ENCODE measurements at regions not wholly inside any gene's neighbourhood (a gene's known extent, or its start where the extent isn't known, plus 50 kb on each side); places are given as distances from the start of the nearest gene placed in this dataset.

GRCh38 chr2:104289651-104290565, 564.0 kb upstream of the POU3F3 start:
- WGBS = 86% methylated on average over 8 of the region's 8 CpGs
- peaks cover 14% of the 10 kb centered on the region for H3K4me1 ChIP-seq (ENCODE audit: insufficient read depth, low read length)
- no peak overlapping the region for H3K4me3 ChIP-seq (ENCODE audit: low read length)
- H3K9ac ChIP-seq (ENCODE audit: low read depth, low read length) = no peak overlapping the region
- no peak overlapping the region for H3K27ac ChIP-seq (ENCODE audit: low read depth, low read length)
- H3K36me3 ChIP-seq (ENCODE audit: insufficient read depth, low read length) = no peaks in the 10 kb centered on the region
- no peaks in the 10 kb centered on the region for H3K27me3 ChIP-seq (ENCODE audit: insufficient read depth, low read length)
- no peaks in the 10 kb centered on the region for H3K9me3 ChIP-seq (ENCODE audit: insufficient read depth, low read depth, low read length)

GRCh38 chr2:104290566-104290891, 563.4 kb upstream of the POU3F3 start:
- no peak overlapping the region for H3K9ac ChIP-seq (ENCODE audit: low read depth, low read length)
- 100% methylated on average over 1 of the region's 3 CpGs for WGBS

GRCh38 chr2:104312684-104313083, 541.2 kb upstream of the POU3F3 start:
- Histone ChIP-seq H3K4me1 (ENCODE audit: insufficient read depth, low read length) (no peaks in the 10 kb centered on the region), H3K4me3 (ENCODE audit: low read length) (no peak overlapping the region), H3K27ac (ENCODE audit: low read depth, low read length) (no peak overlapping the region), H3K9ac (ENCODE audit: low read depth, low read length) (no peak overlapping the region), H3K27me3 (ENCODE audit: insufficient read depth, low read length) (no peaks in the 10 kb centered on the region), H3K9me3 (ENCODE audit: insufficient read depth, low read depth, low read length) (no peaks in the 10 kb centered on the region), H3K36me3 (ENCODE audit: insufficient read depth, low read length) (no peaks in the 10 kb centered on the region)
- WGBS = 59% methylated on average over 4 of the region's 4 CpGs

More at GRCh38 chr2:104290566-104290891, 563.4 kb upstream of the POU3F3 start:
- Histone ChIP-seq H3K27me3 (ENCODE audit: insufficient read depth, low read length) (no peaks in the 10 kb centered on the region), H3K4me1 (ENCODE audit: insufficient read depth, low read length) (peaks cover 14% of the 10 kb centered on the region), H3K4me3 (ENCODE audit: low read length) (no peak overlapping the region), H3K9me3 (ENCODE audit: insufficient read depth, low read depth, low read length) (no peaks in the 10 kb centered on the region), H3K36me3 (ENCODE audit: insufficient read depth, low read length) (no peaks in the 10 kb centered on the region), H3K27ac (ENCODE audit: low read depth, low read length) (no peak overlapping the region)

GRCh38 chr2:104318001-104318665, 535.8 kb upstream of the POU3F3 start:
- H3K27me3 ChIP-seq (ENCODE audit: insufficient read depth, low read length) = no peaks in the 10 kb centered on the region
- WGBS = 92% methylated on average over 6 of the region's 6 CpGs

GRCh38 chr2:104321116-104321795, 532.7 kb upstream of the POU3F3 start:
- 0 out of 2 replicates have a peak, but pooled peaks cover 3% of the 10 kb centered on the region for H3K4me1 ChIP-seq (ENCODE audit: insufficient read depth, low read length)
- no peaks in the 10 kb centered on the region for H3K27me3 ChIP-seq (ENCODE audit: insufficient read depth, low read length)
- WGBS = 93% methylated on average over 8 of the region's 9 CpGs
- no peak overlapping the region for H3K27ac ChIP-seq (ENCODE audit: low read depth, low read length)
- H3K9ac ChIP-seq (ENCODE audit: low read depth, low read length) = no peak overlapping the region
- no peaks in the 10 kb centered on the region for H3K36me3 ChIP-seq (ENCODE audit: insufficient read depth, low read length)
- no peak overlapping the region for H3K4me3 ChIP-seq (ENCODE audit: low read length)
- H3K9me3 ChIP-seq (ENCODE audit: insufficient read depth, low read depth, low read length) = no peaks in the 10 kb centered on the region

More at GRCh38 chr2:104318001-104318665, 535.8 kb upstream of the POU3F3 start:
- H3K4me3 ChIP-seq (ENCODE audit: low read length) = no peak overlapping the region
- no peak overlapping the region for H3K9ac ChIP-seq (ENCODE audit: low read depth, low read length)
- H3K4me1 ChIP-seq (ENCODE audit: insufficient read depth, low read length) = 0 out of 2 replicates have a peak, but pooled peaks cover 3% of the 10 kb centered on the region
- H3K9me3 ChIP-seq (ENCODE audit: insufficient read depth, low read depth, low read length) = no peaks in the 10 kb centered on the region
- H3K27ac ChIP-seq (ENCODE audit: low read depth, low read length) = no peak overlapping the region
- H3K36me3 ChIP-seq (ENCODE audit: insufficient read depth, low read length) = no peaks in the 10 kb centered on the region

- Histone ChIP-seq H3K9me3 (ENCODE audit: insufficient read depth, low read depth, low read length) (no peaks in the 10 kb centered on the region), H3K9ac (ENCODE audit: low read depth, low read length) (no peak overlapping the region), H3K4me1 (ENCODE audit: insufficient read depth, low read length) (0 out of 2 replicates have a peak, but pooled peaks cover 3% of the 10 kb centered on the region), H3K27ac (ENCODE audit: low read depth, low read length) (no peak overlapping the region), H3K27me3 (ENCODE audit: insufficient read depth, low read length) (no peaks in the 10 kb centered on the region), H3K36me3 (ENCODE audit: insufficient read depth, low read length) (no peaks in the 10 kb centered on the region), H3K4me3 (ENCODE audit: low read length) (no peak overlapping the region)
- WGBS = 92% methylated on average over 8 of the region's 8 CpGs
Measured at GRCh38 chr2:104321796-104322349, 532.0 kb upstream of the POU3F3 start.

- WGBS = 74% methylated on average over 3 of the region's 3 CpGs
Measured at GRCh38 chr2:104332731-104333130, 521.2 kb upstream of the POU3F3 start.

GRCh38 chr2:104337869-104338268, 516.0 kb upstream of the POU3F3 start:
- Histone ChIP-seq H3K27me3 (ENCODE audit: insufficient read depth, low read length) (no peaks in the 10 kb centered on the region), H3K4me3 (ENCODE audit: low read length) (no peak overlapping the region), H3K4me1 (ENCODE audit: insufficient read depth, low read length) (peaks cover 3% of the 10 kb centered on the region; the same call in 1 of the 2 replicates), H3K36me3 (ENCODE audit: insufficient read depth, low read length) (no peaks in the 10 kb centered on the region), H3K9ac (ENCODE audit: low read depth, low read length) (no peak overlapping the region), H3K27ac (ENCODE audit: low read depth, low read length) (no peak overlapping the region), H3K9me3 (ENCODE audit: insufficient read depth, low read depth, low read length) (no peaks in the 10 kb centered on the region)
- 50% methylated on average over 2 of the region's 2 CpGs for WGBS

More at GRCh38 chr2:104332731-104333130, 521.2 kb upstream of the POU3F3 start:
- peaks cover 10% of the 10 kb centered on the region for H3K4me1 ChIP-seq (ENCODE audit: insufficient read depth, low read length)
- H3K36me3 ChIP-seq (ENCODE audit: insufficient read depth, low read length) = no peaks in the 10 kb centered on the region
- no peaks in the 10 kb centered on the region for H3K9me3 ChIP-seq (ENCODE audit: insufficient read depth, low read depth, low read length)
- no peak overlapping the region for H3K4me3 ChIP-seq (ENCODE audit: low read length)
- no peak overlapping the region for H3K9ac ChIP-seq (ENCODE audit: low read depth, low read length)
- H3K27me3 ChIP-seq (ENCODE audit: insufficient read depth, low read length) = no peaks in the 10 kb centered on the region
- no peak overlapping the region for H3K27ac ChIP-seq (ENCODE audit: low read depth, low read length)

- WGBS = 97% methylated on average over 4 of the region's 4 CpGs
- no peak overlapping the region for H3K4me3 ChIP-seq (ENCODE audit: low read length)
- H3K27me3 ChIP-seq (ENCODE audit: insufficient read depth, low read length) = no peaks in the 10 kb centered on the region
- no peak overlapping the region for H3K27ac ChIP-seq (ENCODE audit: low read depth, low read length)
- H3K4me1 ChIP-seq (ENCODE audit: insufficient read depth, low read length) = peaks cover 9% of the 10 kb centered on the region; the same call in 1 of the 2 replicates
- H3K9me3 ChIP-seq (ENCODE audit: insufficient read depth, low read depth, low read length) = no peaks in the 10 kb centered on the region
- no peaks in the 10 kb centered on the region for H3K36me3 ChIP-seq (ENCODE audit: insufficient read depth, low read length)
- H3K9ac ChIP-seq (ENCODE audit: low read depth, low read length) = no peak overlapping the region
Measured at GRCh38 chr2:104340162-104340561, 513.8 kb upstream of the POU3F3 start.

GRCh38 chr2:104340879-104341828, 512.8 kb upstream of the POU3F3 start:
- Histone ChIP-seq H3K4me1 (ENCODE audit: insufficient read depth, low read length) (peaks cover 13% of the 10 kb centered on the region; the same call in 1 of the 2 replicates), H3K9me3 (ENCODE audit: insufficient read depth, low read depth, low read length) (no peaks in the 10 kb centered on the region), H3K36me3 (ENCODE audit: insufficient read depth, low read length) (no peaks in the 10 kb centered on the region), H3K27ac (ENCODE audit: low read depth, low read length) (no peak overlapping the region), H3K4me3 (ENCODE audit: low read length) (no peak overlapping the region), H3K9ac (ENCODE audit: low read depth, low read length) (no peak overlapping the region), H3K27me3 (ENCODE audit: insufficient read depth, low read length) (no peaks in the 10 kb centered on the region)
- 93% methylated on average over 2 of the region's 2 CpGs for WGBS
